HepG2 (cell line): ENCODE measurements at regions not wholly inside any gene's neighbourhood (a gene's known extent, or its start where the extent isn't known, plus 50 kb on each side); places are given as distances from the start of the nearest gene placed in this dataset.

Experiments
- ATAC-seq: fragments of 200-7000 bp; cut with Tn5 transposase; 3 replicates; pipeline ENCODE4 v1.9.1; 2020; ENCODE audit warnings: mild to moderate bottlenecking, moderate library complexity
- BruUV-seq: library from RNA; stranded (reverse); fragments of 400-500 nt; replicated peaks from 2 replicates; lab custom pipeline; 2021; lab: Mats Ljungman, UMichigan
- CTCF ChIA-PET: fragments of 300-600 bp; formaldehyde crosslinking; extraction: SDS; loops from one replicate; lab custom pipeline; 2021; ENCODE audit warnings: low total read pairs, inconsistent platforms, low intra/inter-chr PET ratio; lab: Yijun Ruan, JAX
- POLR2A ChIA-PET: fragments of 350-600 bp; sonication (Branson Sonifier 250); formaldehyde crosslinking; loops from one replicate; lab custom pipeline; 2020; ENCODE audit warnings: antibody characterized with exemption, inconsistent platforms; lab: Yijun Ruan, JAX
- DNase-seq: peaks from one replicate; pipeline ENCODE4 v3.0.0-alpha.2; 2015; ENCODE audit warnings: low spot score
- FAIRE-seq: peaks from 3 replicates; lab custom pipeline; 2011; peaks lifted over from hg19 to GRCh38; lab: Jason Lieb, UNC
- H2AFZ ChIP-seq: one replicate; pipeline ENCODE4 v1.6.1; 2011; ENCODE audit warnings: low read length, inconsistent platforms
- H3K27ac ChIP-seq: fragments of 300-600 bp; 3 replicates; pipeline ENCODE4 v1.8.0; 2011; ENCODE audit warnings: mixed run types, mild to moderate bottlenecking, mixed read lengths, low read length, inconsistent platforms; ENCODE audit not compliant: insufficient read depth; ENCODE audit errors: extremely low read length
- H3K27me3 ChIP-seq, 2 experiments: fragments of 200-600 bp in 1 of 2; 2 replicates in 1 of 2; 3 replicates in 1 of 2; pipeline versions ENCODE4 v1.6.0 to v1.8.0; 2011; ENCODE audit warnings: low read length in 2 of 2, mild to moderate bottlenecking in 2 of 2, moderate library complexity in 2 of 2, inconsistent platforms in 1 of 2; ENCODE audit not compliant: insufficient read depth in 2 of 2, control insufficient read depth in 1 of 2
- H3K36me3 ChIP-seq, 2 experiments: fragments of 200-600 bp in 1 of 2; replicated peaks in 1 of 2; 2 replicates in 1 of 2; 3 replicates in 1 of 2; pipeline versions ENCODE4 v1.5.1 to v1.8.0; 2011; ENCODE audit warnings: low read length in 2 of 2, inconsistent platforms in 1 of 2; ENCODE audit not compliant: insufficient read depth in 2 of 2, control insufficient read depth in 1 of 2
- H3K4me1 ChIP-seq: 2 replicates; pipeline ENCODE4 v1.5.1; 2012; ENCODE audit warnings: low read length, inconsistent platforms; ENCODE audit not compliant: insufficient read depth
- H3K4me2 ChIP-seq: 2 replicates; pipeline ENCODE4 v1.6.0; 2011; ENCODE audit warnings: low read depth, low read length, inconsistent platforms
- H3K4me3 ChIP-seq, 3 experiments: fragments of 200-600 bp in 1 of 3; sonication (generic), shearing (Covaris generic) in 1 of 3; replicated peaks in 1 of 3; 2 replicates each; pipeline ENCODE4 v1.5.1; 2011 to 2016; ENCODE audit warnings: low read length in 3 of 3, inconsistent platforms in 2 of 3, low read depth in 2 of 3, mild to moderate bottlenecking in 2 of 3, control low read depth in 1 of 3, mixed read lengths in 1 of 3; ENCODE audit not compliant: insufficient read depth in 1 of 3
- H3K79me2 ChIP-seq: one replicate; pipeline ENCODE4 v1.6.1; 2011; ENCODE audit warnings: low read length, inconsistent platforms; ENCODE audit not compliant: insufficient read depth
- H3K9ac ChIP-seq: 2 replicates; pipeline ENCODE4 v1.6.0; 2011; ENCODE audit warnings: mild to moderate bottlenecking, low read depth, low read length, inconsistent platforms; ENCODE audit not compliant: insufficient read depth
- H3K9me3 ChIP-seq: 2 replicates; pipeline ENCODE4 v1.5.1; 2012; ENCODE audit warnings: mild to moderate bottlenecking, low read length
- H4K20me1 ChIP-seq: 2 replicates; pipeline ENCODE4 v1.6.0; 2011; ENCODE audit warnings: inconsistent platforms, mild to moderate bottlenecking, low read length, moderate library complexity; ENCODE audit not compliant: insufficient read depth
- ATF7 ChIP-seq, 2 experiments: fragments of 450-650 bp in 1 of 2; sonication (generic) in 1 of 2; formaldehyde crosslinking in 1 of 2; IDR thresholded peaks; 2 replicates each; pipeline versions ENCODE4 v1.4.0 to v1.6.1; 2016 to 2020; ENCODE audit warnings: antibody characterized with exemption in 1 of 2, mild to moderate bottlenecking in 1 of 2, missing genetic modification reagents in 1 of 2
- CREB1 ChIP-seq, 2 experiments: fragments of 450-650 bp in 1 of 2; IDR thresholded peaks; 2 replicates each; pipeline ENCODE4 v1.6.1; 2016 to 2017; ENCODE audit warnings: control low read depth in 1 of 2, mild to moderate bottlenecking in 1 of 2, missing compliant biosample characterization in 1 of 2, missing genetic modification characterization in 1 of 2
- CTCF ChIP-seq: sonication (generic); formaldehyde crosslinking; IDR thresholded peaks from 2 replicates; pipeline ENCODE4 v1.5.0; 2020; ENCODE audit warnings: mild to moderate bottlenecking, missing genetic modification reagents, moderate library complexity
- HOMEZ ChIP-seq: IDR thresholded peaks from 2 replicates; pipeline ENCODE4 v1.6.1; 2016; ENCODE audit warnings: low read depth
- SALL2 ChIP-seq: sonication (generic); formaldehyde crosslinking; IDR thresholded peaks from 2 replicates; pipeline ENCODE4 v1.8.1; 2023; ENCODE audit warnings: mild to moderate bottlenecking, missing genetic modification reagents, inconsistent platforms
- SP5 ChIP-seq: IDR thresholded peaks from 2 replicates; pipeline ENCODE4 v1.6.1; 2016; ENCODE audit warnings: low read depth, borderline replicate concordance
- STAG1 ChIP-seq: sonication (generic); formaldehyde crosslinking; IDR thresholded peaks from 2 replicates; pipeline ENCODE4 v1.4.0; 2020; ENCODE audit warnings: missing genetic modification reagents
- WGBS: methylation state at CpG from one replicate; pipeline ENCODE4 v1.1.6; 2017; ENCODE audit warnings: low lambda C conversion rate; 5-methylcytosine and 5-hydroxymethylcytosine counted together
- in situ Hi-C: cut with HindIII; loops from 2 replicates; pipeline ENCODE4 v1.10.0; 2017; ENCODE audit warnings: low pct_unique_long_range_greater_than_20kb; ENCODE audit not compliant: extremely low pct_ligation_motif_present
- intact Hi-C: fragments of 100-400 bp; cut with micrococcal nuclease; formaldehyde crosslinking; loops from one replicate; pipeline ENCODE4 v1.10.0; 2022; ENCODE audit not compliant: unreplicated experiment

GRCh38 chr14:30389877-30390385 is 169.0 kb upstream of the G2E3 start:
- in situ Hi-C loops: no loop called here
- no peak for TF ChIP-seq SALL2
- 0 out of 2 replicates have a peak, but pooled peaks have one; percentile 24 for TF ChIP-seq CTCF (CRISPR knock-in tag)
- TF ChIP-seq HOMEZ (CRISPR knock-in tag): no peak
- TF ChIP-seq STAG1 (CRISPR knock-in tag): peak; percentile 5; the same call in 1 of the 2 replicates
- TF ChIP-seq, all 625 proteins: peak for 2
- DNase-seq (no peak), ATAC-seq (peak; percentile 53), FAIRE-seq (no peak)
- Histone ChIP-seq H3K79me2 (no peaks in the 10 kb centered on the region), H4K20me1 (no peaks in the 10 kb centered on the region), H3K9me3 (no peaks in the 10 kb centered on the region), H2AFZ (no peak overlapping the region), H3K4me1 (peaks cover 17% of the 10 kb centered on the region), H3K27ac (no peak overlapping the region), H3K9ac (no peak overlapping the region), H3K4me3 (no peak overlapping the region), H3K36me3 (no peaks in the 10 kb centered on the region), H3K4me2 (no peak overlapping the region), H3K27me3 (no peaks in the 10 kb centered on the region)
- intact Hi-C loops: no loop called here
- POLR2A ChIA-PET: no interaction called here
- CTCF ChIA-PET: no interaction called here
- no TSS peak for BruUV-seq
- WGBS: 22% methylated on average over 4 of the region's 4 CpGs

- peak; percentile 95 for TF ChIP-seq ATF7 (IDR thresholded peaks at IDR 0.05)
- no peak for TF ChIP-seq ATF7 (CRISPR knock-in tag; IDR thresholded peaks at IDR 0.05)
- TF ChIP-seq SP5 (CRISPR knock-in tag): no peak
- TF ChIP-seq CREB1 (IDR thresholded peaks at IDR 0.05): peak; percentile 47; the same call in 1 of the 2 replicates
- no peak for TF ChIP-seq CREB1 (CRISPR knock-in tag; IDR thresholded peaks at IDR 0.05)
- CTCF ChIA-PET: no interaction called here
- Histone ChIP-seq H3K79me2 (no peaks in the 10 kb centered on the region), H3K4me2 (no peak overlapping the region), H2AFZ (no peak overlapping the region), H3K27me3 (no peaks in the 10 kb centered on the region), H3K27ac (no peak overlapping the region), H4K20me1 (no peaks in the 10 kb centered on the region), H3K36me3 (no peaks in the 10 kb centered on the region), H3K9me3 (no peaks in the 10 kb centered on the region), H3K9ac (no peak overlapping the region), H3K4me1 (no peaks in the 10 kb centered on the region), H3K4me3 (no peak overlapping the region)
- FAIRE-seq (no peak), DNase-seq (no peak), ATAC-seq (no peak)
- in situ Hi-C loops (no loop called here), intact Hi-C loops (no loop called here)
- no TSS peak for BruUV-seq
- POLR2A ChIA-PET: no interaction called here
- 0% methylated on average over 1 of the region's 1 CpG for WGBS
Measured at GRCh38 chr14:30395065-30395464, 163.9 kb upstream of the G2E3 start.
